SK-N-SH treated with all-trans-retinoic acid at 6 μM for 48 hours (cell line): ENCODE measurements at regions not wholly inside any gene's neighbourhood (a gene's known extent, or its start where the extent isn't known, plus 50 kb on each side); places are given as distances from the start of the nearest gene placed in this dataset.

Experiments
- ARNTL ChIP-seq: fragments of 450-650 bp; formaldehyde crosslinking; IDR thresholded peaks from 2 replicates; pipeline ENCODE4 v1.5.0; 2020; ENCODE audit warnings: low read depth, mild to moderate bottlenecking, moderate library complexity, borderline replicate concordance
- GLIS3 ChIP-seq: fragments of 250-450 bp; sonication (Bioruptor Pico); IDR thresholded peaks from 2 replicates; pipeline ENCODE4 v1.5.0; 2020; ENCODE audit warnings: mild to moderate bottlenecking, moderate library complexity
- OSR1 ChIP-seq: fragments of 250-450 bp; sonication (Bioruptor Pico); IDR thresholded peaks from 2 replicates; pipeline ENCODE4 v1.8.0; 2022; ENCODE audit warnings: moderate library complexity, mild to moderate bottlenecking, inconsistent platforms
- RARB ChIP-seq: fragments of 250-450 bp; sonication (Bioruptor Pico); IDR thresholded peaks from 2 replicates; pipeline ENCODE4 v1.8.0; 2021; ENCODE audit warnings: mild to moderate bottlenecking, moderate library complexity
- SNAI2 ChIP-seq: fragments of 250-450 bp; sonication (Bioruptor Pico); IDR thresholded peaks from 2 replicates; pipeline ENCODE4 v1.5.0; 2020; ENCODE audit warnings: mild to moderate bottlenecking, moderate library complexity
- TCF4 ChIP-seq: fragments of 250-450 bp; sonication (Bioruptor Pico); IDR thresholded peaks from 2 replicates; pipeline ENCODE4 v1.8.0; 2021; ENCODE audit warnings: mild to moderate bottlenecking, moderate library complexity, borderline replicate concordance
- ZFP30 ChIP-seq: fragments of 450-650 bp; formaldehyde crosslinking; IDR thresholded peaks from 2 replicates; pipeline ENCODE4 v1.5.0; 2022; ENCODE audit warnings: mild to moderate bottlenecking, moderate library complexity

- TF ChIP-seq RARB (CRISPR knock-in tag) = no peak
- no peak for TF ChIP-seq OSR1 (CRISPR knock-in tag)
- no peak for TF ChIP-seq ARNTL (CRISPR knock-in tag)
- TF ChIP-seq ZFP30 (CRISPR knock-in tag) = no peak
- no peak for TF ChIP-seq SNAI2 (CRISPR knock-in tag)
- no peak for TF ChIP-seq TCF4 (CRISPR knock-in tag)
- no peak for TF ChIP-seq GLIS3 (CRISPR knock-in tag)
These were observed 1153.6 kb downstream of the FLRT2 start for GRCh38 chr14:86683561-86683960.
